ENCODE measurements at regions not wholly inside any gene's neighbourhood (a gene's known extent, or its start where the extent isn't known, plus 50 kb on each side); places are given as distances from the start of the nearest gene placed in this dataset.

GRCh38 chr5:103674251-103674650, 111.7 kb upstream of the NUDT12 start:
- no peak for TF ChIP-seq CTCF (IDR thresholded peaks at IDR 0.05)
- no peak for TF ChIP-seq POLR2A (IDR thresholded peaks at IDR 0.05)

All from right lobe of liver (tissue), 4 donors.